ENCODE measurements at regions not wholly inside any gene's neighbourhood (a gene's known extent, or its start where the extent isn't known, plus 50 kb on each side); places are given as distances from the start of the nearest gene placed in this dataset.

DNA sequence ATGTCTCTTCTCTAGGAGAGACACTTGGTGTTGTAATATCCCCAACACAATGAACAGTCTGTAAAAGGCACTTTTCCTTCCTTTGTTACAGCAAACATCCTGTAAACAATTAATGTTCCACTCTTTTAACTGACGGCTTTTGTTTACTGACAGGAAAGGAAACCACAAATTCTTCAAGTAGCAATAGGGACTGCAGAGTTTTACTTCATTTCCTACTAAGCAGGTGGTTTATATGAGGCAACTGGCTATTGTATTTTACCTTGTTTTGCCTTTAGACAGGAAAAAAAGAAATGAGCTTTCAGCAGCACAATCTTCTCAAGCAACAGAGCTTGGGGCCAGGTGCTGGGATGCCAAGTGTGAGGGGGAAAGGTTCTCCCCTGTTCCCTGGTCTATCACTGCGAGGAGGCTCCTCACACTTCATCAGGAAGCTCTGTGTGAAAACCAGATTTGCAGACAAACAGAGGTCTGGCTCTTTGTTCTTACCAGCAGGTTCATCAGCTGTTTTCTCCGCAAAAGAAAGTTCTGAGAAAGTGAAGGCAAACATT, 51.2 kb downstream of the SIPA1L2 start:
- peak; percentile 65 for DNase-seq (ENCODE audit: low read depth, low spot score)
- Histone ChIP-seq H3K79me2 (ENCODE audit: control insufficient read depth, insufficient read depth, low read length) (peaks cover 1% of the 10 kb centered on the region), H3K27ac (ENCODE audit: insufficient read depth, low read depth, low read length) (peak overlapping the region; percentile 57), H3K27me3 (ENCODE audit: control insufficient read depth in 2 of 2, insufficient read depth in 2 of 2, low read length in 2 of 2) (no peaks in the 10 kb centered on the region), H3K4me3 (replicated peaks in 1 of 3; ENCODE audit: insufficient read depth in 1 of 3, low read depth in 1 of 3, low read length in 3 of 3) (no peak overlapping the region), H3K9me3 (replicated peaks; ENCODE audit: control insufficient read depth, insufficient read depth, low read length) (no peaks in the 10 kb centered on the region), H3K4me1 (ENCODE audit: control insufficient read depth, extremely low read depth, insufficient read depth, low read length) (peaks cover 21% of the 10 kb centered on the region), H3K9ac (replicated peaks; ENCODE audit: extremely low read depth, insufficient read depth, low read length) (no peak overlapping the region), H2AFZ (ENCODE audit: low read depth, low read length) (no peak overlapping the region), H3K9me1 (replicated peaks; ENCODE audit: control insufficient read depth, extremely low read depth, insufficient read depth, low read length) (no peaks in the 10 kb centered on the region), H3K4me2 (ENCODE audit: insufficient read depth, low read length) (peak overlapping the region; percentile 9), H4K20me1 (replicated peaks; ENCODE audit: control insufficient read depth, extremely low read depth, insufficient read depth, low read length) (no peaks in the 10 kb centered on the region), H3K36me3 (ENCODE audit: control insufficient read depth in 2 of 2, extremely low read depth in 1 of 2, insufficient read depth in 2 of 2, low read length in 2 of 2) (no peaks in the 10 kb centered on the region)
- peak; percentile 9 for TF ChIP-seq JUN (IDR thresholded peaks at IDR 0.05; ENCODE audit: borderline replicate concordance, insufficient read depth, insufficient read length, low read depth)
- TF ChIP-seq MYC (IDR thresholded peaks at IDR 0.05; ENCODE audit: low read depth, low read length) = no peak
- ChIA-PET POLR2A (interaction anchor here (1.4 kb wide), 1 partner anchor 10 kb away, joined by 3 read pairs; no protein-coding TSS in a partner anchor), CTCF (interaction anchor here (0.8 to 1.7 kb wide), 4 partner anchors 10 to 49 kb away, joined by 3 to 6 read pairs (median 4); no protein-coding TSS in a partner anchor)
- no TSS peak for BruUV-seq (replicated peaks)
- intact Hi-C loops (cut with micrococcal nuclease) = loop anchor here (1.0 to 5.0 kb wide), 2 partner anchors 24 to 49 kb away; no protein-coding TSS in a partner anchor
- dilution Hi-C loops (cut with MboI; ENCODE audit: extremely low pct_ligation_motif_present, low sequenced_read_pairs) = no loop called here
- peak; percentile 62 for FAIRE-seq

DNA sequence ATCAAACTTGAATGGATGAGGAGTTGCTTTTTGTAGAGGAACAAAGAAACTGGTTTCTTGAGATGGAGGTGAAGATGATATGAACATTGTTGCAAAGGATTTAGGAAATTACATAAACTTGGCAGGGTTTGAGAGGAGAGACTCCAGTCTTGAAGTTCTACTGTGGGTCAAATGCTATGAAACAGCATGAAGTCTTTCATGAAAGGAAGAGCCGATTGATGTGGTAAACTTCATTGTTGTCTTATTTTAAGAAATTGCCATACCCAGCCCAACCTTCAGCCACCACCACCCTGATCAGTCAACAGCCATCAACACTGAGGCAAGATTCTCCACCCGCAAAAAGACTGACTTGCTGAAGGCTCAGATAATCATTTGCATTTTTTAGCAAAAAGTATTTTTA, 52.2 kb downstream of the SIPA1L2 start:
- H3K9me3 ChIP-seq (replicated peaks; ENCODE audit: control insufficient read depth, insufficient read depth, low read length) = no peaks in the 10 kb centered on the region
- POLR2A ChIA-PET = no interaction called here
- dilution Hi-C loops (cut with MboI; ENCODE audit: extremely low pct_ligation_motif_present, low sequenced_read_pairs) (no loop called here), intact Hi-C loops (cut with micrococcal nuclease) (loop anchor here (1.0 to 5.0 kb wide), 2 partner anchors 23 to 50 kb away; no protein-coding TSS in a partner anchor)
- H3K27ac ChIP-seq (ENCODE audit: insufficient read depth, low read depth, low read length) = peak overlapping the region; percentile 57
- H3K9ac ChIP-seq (replicated peaks; ENCODE audit: extremely low read depth, insufficient read depth, low read length) = no peak overlapping the region
- no peak overlapping the region for H2AFZ ChIP-seq (ENCODE audit: low read depth, low read length)
- no peak overlapping the region for H3K4me2 ChIP-seq (ENCODE audit: insufficient read depth, low read length)
- TF ChIP-seq, protein P1, sequence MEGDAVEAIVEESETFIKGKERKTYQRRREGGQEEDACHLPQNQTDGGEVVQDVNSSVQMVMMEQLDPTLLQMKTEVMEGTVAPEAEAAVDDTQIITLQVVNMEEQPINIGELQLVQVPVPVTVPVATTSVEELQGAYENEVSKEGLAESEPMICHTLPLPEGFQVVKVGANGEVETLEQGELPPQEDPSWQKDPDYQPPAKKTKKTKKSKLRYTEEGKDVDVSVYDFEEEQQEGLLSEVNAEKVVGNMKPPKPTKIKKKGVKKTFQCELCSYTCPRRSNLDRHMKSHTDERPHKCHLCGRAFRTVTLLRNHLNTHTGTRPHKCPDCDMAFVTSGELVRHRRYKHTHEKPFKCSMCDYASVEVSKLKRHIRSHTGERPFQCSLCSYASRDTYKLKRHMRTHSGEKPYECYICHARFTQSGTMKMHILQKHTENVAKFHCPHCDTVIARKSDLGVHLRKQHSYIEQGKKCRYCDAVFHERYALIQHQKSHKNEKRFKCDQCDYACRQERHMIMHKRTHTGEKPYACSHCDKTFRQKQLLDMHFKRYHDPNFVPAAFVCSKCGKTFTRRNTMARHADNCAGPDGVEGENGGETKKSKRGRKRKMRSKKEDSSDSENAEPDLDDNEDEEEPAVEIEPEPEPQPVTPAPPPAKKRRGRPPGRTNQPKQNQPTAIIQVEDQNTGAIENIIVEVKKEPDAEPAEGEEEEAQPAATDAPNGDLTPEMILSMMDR (IDR thresholded peaks at IDR 0.05; ENCODE audit: extremely low read depth in 1 of 2, insufficient read depth in 1 of 2, low read depth in 1 of 2, low read length in 2 of 2) = no peak
- TF ChIP-seq FOS (IDR thresholded peaks at IDR 0.05; ENCODE audit: borderline replicate concordance, insufficient read depth, low read length) = no peak
- H3K79me2 ChIP-seq (ENCODE audit: control insufficient read depth, insufficient read depth, low read length) = peaks cover 1% of the 10 kb centered on the region
- CTCF ChIA-PET = no interaction called here
- BruUV-seq (replicated peaks) = no TSS peak
- no peaks in the 10 kb centered on the region for H3K27me3 ChIP-seq (ENCODE audit: control insufficient read depth in 2 of 2, insufficient read depth in 2 of 2, low read length in 2 of 2)
- H3K9me1 ChIP-seq (replicated peaks; ENCODE audit: control insufficient read depth, extremely low read depth, insufficient read depth, low read length) = no peaks in the 10 kb centered on the region
- no peaks in the 10 kb centered on the region for H4K20me1 ChIP-seq (replicated peaks; ENCODE audit: control insufficient read depth, extremely low read depth, insufficient read depth, low read length)
- no peaks in the 10 kb centered on the region for H3K36me3 ChIP-seq (ENCODE audit: control insufficient read depth in 2 of 2, extremely low read depth in 1 of 2, insufficient read depth in 2 of 2, low read length in 2 of 2)
- no peak for FAIRE-seq
- H3K4me3 ChIP-seq (replicated peaks in 1 of 3; ENCODE audit: insufficient read depth in 1 of 3, low read depth in 1 of 3, low read length in 3 of 3) = no peak overlapping the region
- no peak for DNase-seq (ENCODE audit: low read depth, low spot score)
- H3K4me1 ChIP-seq (ENCODE audit: control insufficient read depth, extremely low read depth, insufficient read depth, low read length) = peaks cover 21% of the 10 kb centered on the region

All from endothelial cell of umbilical vein (primary cell).